Body of pancreas (tissue), 4 donors: ENCODE measurements at regions not wholly inside any gene's neighbourhood (a gene's known extent, or its start where the extent isn't known, plus 50 kb on each side); places are given as distances from the start of the nearest gene placed in this dataset.

Experiments
- CTCF ChIP-seq, 7 experiments: fragments of 450-650 bp in 4 of 7; fragments of 200-600 bp in 3 of 7; sonication (generic) in 3 of 7; IDR thresholded peaks; one replicate each; pipeline ENCODE4 v1.5.1; 2016 to 2019; ENCODE audit warnings: antibody characterized with exemption in 7 of 7
- POLR2A ChIP-seq, 3 donors: fragments of 450-650 bp; IDR thresholded peaks; one replicate each; pipeline ENCODE4 v1.6.1; 2016; ENCODE audit warnings: antibody characterized with exemption in 3 of 3, mild to moderate bottlenecking in 2 of 3

- TF ChIP-seq POLR2A (IDR thresholded peaks at IDR 0.05) = no peak
- TF ChIP-seq CTCF (IDR thresholded peaks at IDR 0.05) = no peak
These were observed 1163.7 kb downstream of the AACS start for GRCh38 chr12:126228936-126229335.
